GM12875 (cell line): ENCODE measurements at regions not wholly inside any gene's neighbourhood (a gene's known extent, or its start where the extent isn't known, plus 50 kb on each side); places are given as distances from the start of the nearest gene placed in this dataset.
"Not testable (repeated sequence)": the region's sequence is repeated elsewhere in the genome, so short reads cannot be mapped to it uniquely, and the experiment has no call there.

Experiments used
- H3K4me3 ChIP-seq: one replicate; pipeline ENCODE4 v1.5.1; 2011; ENCODE audit warnings: low read depth, low read length, control low read depth
- TF ChIP-seq, protein P1 (sequence below): IDR thresholded peaks from 2 replicates; pipeline ENCODE4 v1.5.1; 2011; ENCODE audit warnings: low read depth, mild to moderate bottlenecking, control low read depth, inconsistent platforms, low read length, moderate library complexity, borderline replicate concordance; ENCODE audit not compliant: insufficient read depth

DNA sequence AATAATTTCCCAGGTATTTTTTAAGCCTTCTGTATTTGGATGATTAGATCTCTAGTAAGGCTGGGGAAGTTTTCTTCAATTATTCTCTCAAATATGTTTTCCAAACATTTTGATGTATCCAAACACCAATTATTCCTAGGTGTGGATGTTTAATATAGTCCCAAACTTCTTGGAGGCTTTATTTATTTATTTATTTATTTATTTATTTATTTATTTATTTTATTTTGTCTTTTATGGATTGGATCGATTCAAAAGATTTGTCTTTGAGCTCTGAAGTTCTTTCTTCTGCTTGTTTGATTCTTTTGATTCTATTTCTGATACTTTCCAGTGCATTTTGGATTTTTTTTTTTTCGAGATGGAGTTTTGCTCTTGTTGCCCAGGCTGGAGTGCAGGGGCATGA is 2267.9 kb upstream of the RAG2 start:
- H3K4me3 ChIP-seq, result no peak overlapping the region
- TF ChIP-seq, protein P1, sequence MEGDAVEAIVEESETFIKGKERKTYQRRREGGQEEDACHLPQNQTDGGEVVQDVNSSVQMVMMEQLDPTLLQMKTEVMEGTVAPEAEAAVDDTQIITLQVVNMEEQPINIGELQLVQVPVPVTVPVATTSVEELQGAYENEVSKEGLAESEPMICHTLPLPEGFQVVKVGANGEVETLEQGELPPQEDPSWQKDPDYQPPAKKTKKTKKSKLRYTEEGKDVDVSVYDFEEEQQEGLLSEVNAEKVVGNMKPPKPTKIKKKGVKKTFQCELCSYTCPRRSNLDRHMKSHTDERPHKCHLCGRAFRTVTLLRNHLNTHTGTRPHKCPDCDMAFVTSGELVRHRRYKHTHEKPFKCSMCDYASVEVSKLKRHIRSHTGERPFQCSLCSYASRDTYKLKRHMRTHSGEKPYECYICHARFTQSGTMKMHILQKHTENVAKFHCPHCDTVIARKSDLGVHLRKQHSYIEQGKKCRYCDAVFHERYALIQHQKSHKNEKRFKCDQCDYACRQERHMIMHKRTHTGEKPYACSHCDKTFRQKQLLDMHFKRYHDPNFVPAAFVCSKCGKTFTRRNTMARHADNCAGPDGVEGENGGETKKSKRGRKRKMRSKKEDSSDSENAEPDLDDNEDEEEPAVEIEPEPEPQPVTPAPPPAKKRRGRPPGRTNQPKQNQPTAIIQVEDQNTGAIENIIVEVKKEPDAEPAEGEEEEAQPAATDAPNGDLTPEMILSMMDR, result no peak

DNA sequence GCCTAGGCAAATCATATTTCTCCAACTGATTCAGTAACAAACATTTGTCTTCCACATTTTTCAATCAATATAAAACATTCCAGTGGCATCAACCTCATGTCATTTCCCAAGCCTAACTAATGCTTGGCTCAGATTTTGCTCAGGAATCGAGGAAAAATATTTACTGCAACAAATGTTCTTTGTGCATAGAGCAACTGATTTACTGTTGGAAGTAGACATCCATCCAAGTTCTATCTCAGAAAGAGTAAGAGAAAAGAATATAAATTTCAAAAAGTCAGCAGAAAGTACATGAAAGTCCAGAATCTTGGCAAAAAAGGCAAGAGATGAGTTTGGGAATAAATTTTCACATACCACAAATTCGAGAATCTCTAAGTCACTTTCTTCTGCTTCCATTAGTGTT is 2245.0 kb upstream of the RAG2 start:
- TF ChIP-seq, protein P1, result no peak
- no peak overlapping the region for H3K4me3 ChIP-seq

DNA sequence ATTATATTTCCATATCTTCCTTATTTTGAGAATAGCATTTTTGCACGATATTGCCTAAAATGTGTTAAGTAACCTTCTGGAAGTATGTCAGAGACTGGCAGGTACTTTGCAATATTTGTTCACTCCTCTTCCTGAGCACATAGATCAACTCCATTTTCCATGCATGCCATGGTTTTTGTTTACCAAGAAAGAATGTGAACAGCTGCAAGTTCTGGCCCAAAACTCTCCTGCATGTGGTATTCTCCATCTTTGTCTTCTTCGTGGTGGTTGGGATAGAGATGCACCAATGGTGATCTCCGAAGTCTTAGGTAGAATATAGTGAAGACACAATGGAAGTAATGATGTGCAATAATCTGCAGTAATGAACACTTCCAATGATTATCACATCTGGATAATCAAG is 2241.0 kb upstream of the RAG2 start:
- no peak overlapping the region for H3K4me3 ChIP-seq
- TF ChIP-seq, protein P1, result no peak

- TF ChIP-seq, protein P1, result no peak
- H3K4me3 ChIP-seq, result no peak overlapping the region
These were observed 2237.9 kb upstream of the RAG2 start for GRCh38 chr11:38835966-38836365.

- no peak overlapping the region for H3K4me3 ChIP-seq
- TF ChIP-seq, protein P1, result no peak
These were observed 2226.5 kb upstream of the RAG2 start for GRCh38 chr11:38824573-38824972.

- not testable (repeated sequence) for H3K4me3 ChIP-seq
These were observed 2223.8 kb upstream of the RAG2 start for GRCh38 chr11:38821786-38822185.

DNA sequence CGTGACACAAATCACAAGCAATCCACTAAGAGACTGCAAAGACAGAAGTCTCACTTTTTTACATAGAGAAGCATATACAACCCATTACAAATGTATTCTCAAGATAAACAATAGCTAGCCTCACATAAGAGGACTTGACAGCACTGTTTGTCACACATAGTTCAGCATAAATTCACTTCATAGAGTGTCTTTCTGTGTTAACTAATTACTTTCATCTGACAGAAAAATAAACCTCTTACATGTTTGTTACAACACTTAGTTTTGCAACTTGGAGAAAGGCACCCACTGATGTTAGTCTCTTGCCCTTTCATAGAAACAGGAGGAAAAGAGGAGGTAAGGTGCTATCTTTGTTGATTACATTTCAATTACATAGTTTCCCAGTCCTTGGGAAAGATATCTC is 2221.9 kb upstream of the RAG2 start:
- TF ChIP-seq, protein P1, result no peak
- no peak overlapping the region for H3K4me3 ChIP-seq

DNA sequence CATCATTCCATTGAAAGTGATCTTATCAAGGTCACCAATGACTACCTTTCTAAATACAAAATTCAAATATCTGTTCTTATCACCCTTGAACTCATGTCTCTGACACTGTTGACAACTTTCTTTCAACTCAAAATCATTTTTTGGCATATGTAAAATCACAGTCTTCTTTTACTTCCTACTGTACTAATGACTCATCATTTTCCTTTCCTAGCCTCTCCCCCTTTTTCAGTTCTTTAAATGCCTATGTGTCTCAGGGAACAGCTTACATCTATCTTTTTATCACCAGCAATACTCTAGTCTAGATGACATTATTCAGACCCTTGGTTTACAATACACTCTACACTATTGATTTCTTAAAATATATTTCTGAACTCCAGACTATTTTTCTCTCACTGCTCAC is 2220.7 kb upstream of the RAG2 start:
- no peak overlapping the region for H3K4me3 ChIP-seq
- TF ChIP-seq, protein P1, result no peak
